Astrocyte of the spinal cord (primary cell): ENCODE measurements at regions not wholly inside any gene's neighbourhood (a gene's known extent, or its start where the extent isn't known, plus 50 kb on each side); places are given as distances from the start of the nearest gene placed in this dataset.

Experiments used
- DNase-seq: peaks from one replicate; pipeline ENCODE4 v3.0.0; 2011; ENCODE audit warnings: low read depth, low spot score
- H3K4me3 ChIP-seq: 2 replicates; pipeline ENCODE4 v1.5.1; 2011; ENCODE audit warnings: low read depth, mild to moderate bottlenecking, low read length, moderate library complexity
- CTCF ChIP-seq: IDR thresholded peaks from 2 replicates; pipeline ENCODE4 v1.5.1; 2012; ENCODE audit warnings: low read depth, mild to moderate bottlenecking, low read length, inconsistent platforms
- in situ Hi-C: cut with HindIII; loops from 2 replicates; pipeline ENCODE4 v1.10.0; 2017; ENCODE audit warnings: low sequenced_read_pairs

DNA sequence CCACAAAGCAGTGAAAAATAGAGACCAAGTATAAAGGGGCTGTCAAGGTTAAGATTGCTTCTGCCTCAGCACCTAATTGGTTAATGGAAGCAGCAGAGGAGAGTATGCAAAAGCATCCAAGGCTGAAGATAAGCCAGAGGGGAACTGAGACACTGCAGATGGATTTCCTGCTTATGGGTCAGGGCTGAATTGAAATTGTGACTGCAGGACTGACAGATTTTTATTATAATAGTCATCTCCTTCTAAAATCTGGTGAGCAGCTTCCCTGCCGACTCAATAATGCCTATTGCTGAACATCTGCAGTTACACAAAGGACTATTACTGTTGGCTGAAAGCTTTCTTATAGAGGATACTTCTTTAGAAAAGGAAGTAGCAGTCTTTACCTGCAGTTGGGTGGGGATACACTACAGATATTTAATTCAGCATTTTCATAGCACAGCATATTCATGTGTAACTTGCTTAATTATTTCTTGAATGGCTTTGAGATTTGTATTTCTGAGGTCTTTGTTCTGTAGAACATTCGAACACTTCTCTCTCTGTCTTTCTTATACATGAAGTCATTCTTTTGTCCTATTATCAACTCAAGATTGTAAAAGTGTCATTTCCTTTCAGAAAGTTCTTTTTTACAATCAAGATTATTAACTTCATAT is 363.0 kb upstream of the RIOK2 start:
- no peak for DNase-seq
- in situ Hi-C loops: no loop called here
- TF ChIP-seq CTCF: no peak
- H3K4me3 ChIP-seq: no peak overlapping the region

DNA sequence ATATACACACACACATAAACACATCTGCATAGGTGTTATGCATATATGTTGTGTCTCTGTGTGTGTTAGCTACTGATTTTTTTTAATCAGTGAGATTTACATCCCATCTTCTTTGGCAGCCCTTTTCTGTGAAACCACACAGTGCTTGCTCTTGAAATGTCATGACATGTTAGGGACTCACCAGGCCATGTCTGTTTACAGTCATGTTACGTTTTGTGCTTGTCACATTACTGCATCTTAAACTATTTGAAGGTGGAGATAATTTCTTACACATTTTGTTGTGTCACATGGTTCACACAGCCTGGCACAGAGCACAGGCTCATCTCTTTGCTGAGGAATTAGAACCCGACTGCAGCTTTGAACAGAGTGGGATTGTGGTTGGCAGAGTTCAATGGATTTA is 364.4 kb upstream of the RIOK2 start:
- TF ChIP-seq CTCF: no peak

GRCh38 chr5:97547999-97548738 is 365.1 kb upstream of the RIOK2 start:
- DNase-seq: no peak
- in situ Hi-C loops: no loop called here
- H3K4me3 ChIP-seq: no peak overlapping the region
- no peak for TF ChIP-seq CTCF

More for the DNA sequence above, 364.4 kb upstream of the RIOK2 start:
- DNase-seq: no peak
- in situ Hi-C loops: no loop called here
- no peak overlapping the region for H3K4me3 ChIP-seq

DNA sequence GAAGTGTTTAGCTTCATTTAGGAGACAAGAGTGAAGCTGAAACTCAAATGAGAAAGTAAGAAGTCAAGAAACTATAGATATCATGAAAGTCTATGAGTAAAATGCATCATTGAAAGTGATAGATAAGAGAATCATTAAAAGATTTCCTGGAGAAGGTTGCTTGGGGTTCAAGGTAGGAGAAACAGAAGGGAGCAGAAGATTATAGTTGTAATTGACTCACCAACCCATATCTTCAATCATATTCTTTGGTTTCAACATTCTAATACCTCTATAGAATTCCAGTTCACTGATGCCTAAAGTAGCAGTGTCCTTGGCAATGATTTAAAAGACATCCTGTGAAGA is 365.7 kb upstream of the RIOK2 start:
- no peak for TF ChIP-seq CTCF
- no peak overlapping the region for H3K4me3 ChIP-seq

DNA sequence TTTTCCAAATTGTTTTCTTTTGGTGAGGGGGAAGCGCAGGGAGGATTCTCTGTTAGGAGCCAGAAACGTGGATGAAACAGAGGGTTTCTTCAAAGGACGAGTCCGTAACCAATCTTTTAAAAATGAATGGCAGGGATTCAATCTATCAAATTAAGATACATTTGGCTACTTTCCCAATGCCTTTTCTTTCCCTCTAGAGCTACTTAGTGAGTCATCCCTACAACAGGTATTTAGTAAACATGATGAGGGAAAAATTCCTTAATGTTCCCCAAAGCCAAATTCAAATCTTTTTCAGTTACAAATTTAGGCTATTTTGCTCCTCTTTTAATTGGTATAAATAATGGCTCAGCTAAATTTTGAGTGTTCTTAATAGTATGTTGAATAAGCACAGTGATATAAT is 366.4 kb upstream of the RIOK2 start:
- in situ Hi-C loops: no loop called here
- DNase-seq: no peak
- H3K4me3 ChIP-seq: no peak overlapping the region
- TF ChIP-seq CTCF: no peak

More for the DNA sequence above, 365.7 kb upstream of the RIOK2 start:
- no peak for DNase-seq
- in situ Hi-C loops: no loop called here

GRCh38 chr5:97550164-97550563 is 367.1 kb upstream of the RIOK2 start:
- TF ChIP-seq CTCF: no peak
- in situ Hi-C loops: no loop called here
- peak; percentile 35 for DNase-seq
- no peak overlapping the region for H3K4me3 ChIP-seq
